ENCODE measurements at regions not wholly inside any gene's neighbourhood (a gene's known extent, or its start where the extent isn't known, plus 50 kb on each side); places are given as distances from the start of the nearest gene placed in this dataset.

DNA sequence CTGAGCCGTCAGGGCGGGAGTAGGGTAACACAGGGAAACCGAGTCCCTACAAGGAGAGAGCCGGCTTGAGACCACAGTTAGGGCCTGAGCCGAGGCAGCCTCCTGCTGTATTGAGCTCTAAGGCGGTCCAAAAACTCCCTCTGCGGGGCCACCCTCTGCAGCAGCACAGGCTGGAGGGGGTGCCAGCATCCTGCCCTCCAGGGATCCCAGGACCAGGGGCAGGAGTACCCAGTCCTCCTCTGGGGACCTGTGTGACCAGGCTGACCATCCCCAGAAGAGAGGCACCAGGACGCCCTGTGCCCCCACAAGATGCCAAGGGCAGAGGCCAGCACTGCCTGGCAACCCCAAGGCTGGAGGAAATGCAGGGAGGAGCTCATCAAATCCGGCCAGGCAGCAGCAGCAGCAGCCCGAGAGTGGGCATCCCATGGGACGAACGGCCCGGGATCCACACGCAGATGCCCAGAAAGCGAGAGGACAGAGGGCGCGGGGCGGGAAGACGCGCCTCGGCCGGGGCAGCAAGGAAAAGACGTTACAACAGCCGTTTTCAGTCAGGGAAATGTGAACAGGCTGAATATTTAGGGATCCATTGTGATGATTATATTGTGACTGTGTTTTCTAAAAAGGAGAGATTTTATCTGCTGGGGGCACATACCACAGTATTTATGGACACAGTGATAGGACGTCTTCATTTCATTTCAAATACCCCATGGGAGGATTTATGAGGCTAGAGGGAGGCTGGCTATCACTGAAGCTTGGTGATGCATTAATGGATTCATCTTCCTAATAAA, 57.1 kb upstream of the COL18A1 start:
- TF ChIP-seq, protein P1, sequence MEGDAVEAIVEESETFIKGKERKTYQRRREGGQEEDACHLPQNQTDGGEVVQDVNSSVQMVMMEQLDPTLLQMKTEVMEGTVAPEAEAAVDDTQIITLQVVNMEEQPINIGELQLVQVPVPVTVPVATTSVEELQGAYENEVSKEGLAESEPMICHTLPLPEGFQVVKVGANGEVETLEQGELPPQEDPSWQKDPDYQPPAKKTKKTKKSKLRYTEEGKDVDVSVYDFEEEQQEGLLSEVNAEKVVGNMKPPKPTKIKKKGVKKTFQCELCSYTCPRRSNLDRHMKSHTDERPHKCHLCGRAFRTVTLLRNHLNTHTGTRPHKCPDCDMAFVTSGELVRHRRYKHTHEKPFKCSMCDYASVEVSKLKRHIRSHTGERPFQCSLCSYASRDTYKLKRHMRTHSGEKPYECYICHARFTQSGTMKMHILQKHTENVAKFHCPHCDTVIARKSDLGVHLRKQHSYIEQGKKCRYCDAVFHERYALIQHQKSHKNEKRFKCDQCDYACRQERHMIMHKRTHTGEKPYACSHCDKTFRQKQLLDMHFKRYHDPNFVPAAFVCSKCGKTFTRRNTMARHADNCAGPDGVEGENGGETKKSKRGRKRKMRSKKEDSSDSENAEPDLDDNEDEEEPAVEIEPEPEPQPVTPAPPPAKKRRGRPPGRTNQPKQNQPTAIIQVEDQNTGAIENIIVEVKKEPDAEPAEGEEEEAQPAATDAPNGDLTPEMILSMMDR (IDR thresholded peaks at IDR 0.05), result no peak
- TF ChIP-seq POLR2A (IDR thresholded peaks at IDR 0.05), result no peak
